NOMO-1 treated with DMSO at 0.1 percent for 48 hours (cell line): ENCODE measurements at regions not wholly inside any gene's neighbourhood (a gene's known extent, or its start where the extent isn't known, plus 50 kb on each side); places are given as distances from the start of the nearest gene placed in this dataset.

Experiments
- DNase-seq: peaks from one replicate; lab custom pipeline; 2025; ENCODE audit not compliant: unreplicated experiment; lab: John Stamatoyannopoulos, UW

GRCh38 chr6:48928937-48929336 is 534.1 kb downstream of the MMUT start:
- no peak for DNase-seq

- no peak for DNase-seq
Measured at GRCh38 chr6:48922837-48923236, 540.2 kb downstream of the MMUT start.

DNA sequence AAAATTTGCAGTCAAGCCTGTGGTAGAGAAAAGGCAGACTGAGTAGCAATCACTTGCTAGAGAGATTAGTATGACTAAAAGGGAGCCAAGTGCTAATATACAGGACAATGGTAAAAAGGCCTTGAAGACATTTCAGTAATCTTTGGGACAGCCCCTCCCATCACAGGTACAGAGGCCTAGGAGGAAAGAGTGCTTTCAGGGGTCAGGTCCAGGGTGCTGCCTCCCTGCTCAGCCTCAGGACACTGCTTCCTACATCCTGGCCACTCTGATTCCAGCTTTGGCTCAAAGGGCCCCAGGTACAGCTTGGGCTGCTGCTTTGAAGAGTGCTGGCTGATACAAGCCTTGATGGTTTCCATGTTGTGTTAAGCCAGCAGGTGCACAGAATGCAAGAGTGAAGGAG is 543.5 kb downstream of the MMUT start:
- no peak for DNase-seq

DNA sequence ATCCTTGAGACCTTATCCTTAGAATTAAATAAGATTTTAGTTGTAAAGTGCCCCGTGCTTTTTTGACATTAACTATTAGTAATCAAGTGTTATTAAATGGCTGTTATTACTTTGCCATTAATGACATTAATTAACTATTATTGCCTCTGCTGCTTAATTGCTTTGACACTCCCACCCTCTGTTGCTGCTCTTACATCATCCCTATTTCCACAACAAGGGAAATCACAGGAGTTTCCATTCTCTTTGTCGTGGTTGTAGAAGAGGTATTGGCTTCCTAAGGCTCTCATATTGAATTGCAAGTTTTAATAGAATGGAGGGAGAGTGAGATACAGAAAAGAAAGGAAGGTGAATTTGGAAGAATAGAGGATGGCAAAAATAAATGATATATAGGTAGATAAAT is 545.8 kb downstream of the MMUT start:
- no peak for DNase-seq

DNA sequence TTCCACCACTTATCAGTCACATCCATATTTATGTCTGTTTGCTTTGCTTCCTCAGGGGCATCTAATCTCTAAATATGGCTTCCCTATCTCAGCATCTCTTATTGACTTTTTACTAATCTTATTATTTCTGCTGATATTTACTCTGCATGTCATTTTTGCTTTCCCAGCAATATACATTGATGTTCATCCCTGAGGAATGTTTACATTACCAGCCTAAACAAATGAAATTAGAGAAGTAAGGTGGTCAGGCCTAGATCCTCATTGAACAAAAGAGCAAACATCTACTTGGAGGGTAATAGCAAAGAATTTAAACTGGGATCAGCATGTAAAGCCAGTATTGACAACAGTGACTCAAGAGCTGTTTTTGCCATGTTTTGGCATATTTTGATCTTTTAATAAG is 546.4 kb downstream of the MMUT start:
- no peak for DNase-seq

DNA sequence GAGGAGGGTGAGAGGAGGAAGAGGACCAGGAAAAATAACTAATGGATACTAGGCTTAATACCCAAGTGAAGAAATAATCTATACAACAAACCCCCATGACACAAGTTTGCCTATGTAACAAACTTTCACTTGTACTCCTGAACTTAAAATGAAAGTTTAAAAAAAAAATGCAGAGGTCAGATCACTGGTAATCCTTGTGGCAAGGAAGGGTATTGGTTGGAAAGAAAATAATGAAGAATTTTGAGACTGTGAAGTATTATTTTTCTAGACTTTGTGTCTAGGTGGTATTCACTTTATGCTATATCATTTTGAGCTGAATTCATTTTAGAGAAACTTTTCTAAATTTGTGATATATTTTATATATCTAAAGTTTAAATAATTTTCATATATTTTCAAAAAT is 547.5 kb downstream of the MMUT start:
- DNase-seq = no peak

GRCh38 chr6:48912503-48912902 is 550.5 kb downstream of the MMUT start:
- no peak for DNase-seq

GRCh38 chr6:48904809-48905208 is 558.2 kb downstream of the MMUT start:
- DNase-seq = no peak

DNA sequence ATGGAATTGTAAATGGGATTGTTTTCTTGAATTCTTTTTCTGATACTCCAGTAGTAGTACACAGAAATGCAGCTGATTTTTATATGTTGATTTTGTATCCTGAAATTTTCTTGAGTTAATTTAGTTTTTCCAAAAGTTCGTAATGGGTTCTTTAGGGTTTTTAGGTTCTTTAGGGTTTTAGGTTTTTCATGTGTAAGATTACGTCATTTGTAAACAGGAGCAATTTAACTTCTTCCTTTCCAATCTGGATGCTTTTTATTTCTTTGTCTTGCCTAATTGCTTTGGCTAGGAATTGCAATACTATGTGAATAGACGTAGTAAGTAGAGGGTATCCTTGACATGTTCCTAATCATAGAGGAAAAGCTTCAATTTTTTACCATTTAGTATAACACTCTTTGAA is 568.6 kb downstream of the MMUT start:
- DNase-seq = no peak

- DNase-seq = no peak
Measured at GRCh38 chr6:48893048-48893447, 570.0 kb downstream of the MMUT start.

DNA sequence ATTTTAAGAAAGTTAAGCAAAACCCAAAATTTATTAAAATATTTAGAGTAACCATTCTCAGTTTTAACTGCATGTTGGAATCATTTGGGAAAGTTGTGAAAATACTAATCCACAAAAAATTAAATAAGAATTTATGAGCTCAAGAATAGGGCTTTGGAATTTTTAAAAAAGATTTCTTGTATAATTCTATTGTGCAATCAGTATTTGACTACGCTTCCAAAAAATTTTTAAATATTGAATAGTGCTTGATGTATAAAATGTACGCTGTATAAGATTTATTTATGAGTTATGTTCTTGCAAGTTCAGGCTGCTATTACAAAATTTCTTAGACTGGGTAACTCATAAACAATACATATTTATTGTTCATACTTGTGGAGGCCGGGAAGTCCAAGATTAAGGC is 571.7 kb downstream of the MMUT start:
- DNase-seq = no peak

DNA sequence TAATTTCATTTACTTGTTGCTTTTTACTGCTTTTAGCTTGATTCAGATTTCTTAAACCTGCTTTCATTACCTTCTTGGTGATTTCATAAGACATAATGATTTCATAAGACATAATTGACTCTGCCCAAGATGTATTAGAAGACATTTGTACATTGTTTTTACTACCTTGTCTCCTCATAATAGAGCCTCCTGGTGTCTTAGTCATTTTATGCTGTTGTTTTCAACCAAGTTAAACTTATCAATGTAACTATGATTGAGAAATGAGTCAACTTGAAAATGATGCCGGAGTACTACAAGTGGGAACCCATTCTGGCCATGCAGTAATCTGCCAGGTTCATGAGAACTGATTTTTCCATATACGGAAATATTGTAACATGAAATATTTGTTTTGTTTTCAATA is 573.6 kb downstream of the MMUT start:
- DNase-seq = no peak

DNA sequence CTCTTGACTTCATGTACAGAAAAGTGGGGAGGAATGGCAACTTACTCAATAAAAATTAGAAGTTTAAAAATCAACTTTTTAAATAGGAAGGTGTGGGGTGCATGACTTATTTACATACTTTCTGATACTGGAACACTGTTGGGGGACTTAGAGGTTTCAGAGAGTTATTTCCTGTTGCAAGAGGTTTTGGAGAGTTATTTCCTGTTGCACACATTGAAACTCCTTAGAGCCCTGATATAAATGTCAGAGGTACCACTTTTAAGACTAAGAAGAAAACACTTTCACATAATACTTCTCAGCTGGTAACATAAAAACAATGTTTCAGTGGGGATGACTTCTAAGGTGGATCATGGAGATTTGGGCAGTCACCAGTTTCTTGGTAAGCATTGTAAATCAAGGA is 579.9 kb downstream of the MMUT start:
- no peak for DNase-seq

DNA sequence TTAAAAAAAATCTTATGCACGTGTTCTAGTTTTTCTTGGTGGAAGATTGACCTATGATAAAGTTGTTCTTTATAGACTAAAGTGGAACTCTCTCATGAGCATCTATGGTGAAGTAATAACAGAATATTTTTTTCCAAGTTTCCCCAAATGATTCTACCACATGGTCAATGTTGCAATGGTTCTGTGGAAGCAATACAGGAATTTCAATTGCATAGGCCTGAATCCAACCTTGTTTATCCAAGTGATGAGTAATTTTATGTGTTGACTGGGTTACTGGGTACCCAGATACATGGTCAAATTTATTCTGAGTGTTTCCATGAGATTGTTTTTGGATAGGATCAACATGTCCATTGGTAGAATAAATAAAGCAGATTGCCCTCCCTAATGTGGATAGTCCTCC is 581.5 kb downstream of the MMUT start:
- no peak for DNase-seq

- DNase-seq = no peak
Measured at GRCh38 chr6:48869595-48869994, 593.5 kb downstream of the MMUT start.

- no peak for DNase-seq
Measured at GRCh38 chr6:48866682-48867081, 596.4 kb downstream of the MMUT start.

DNA sequence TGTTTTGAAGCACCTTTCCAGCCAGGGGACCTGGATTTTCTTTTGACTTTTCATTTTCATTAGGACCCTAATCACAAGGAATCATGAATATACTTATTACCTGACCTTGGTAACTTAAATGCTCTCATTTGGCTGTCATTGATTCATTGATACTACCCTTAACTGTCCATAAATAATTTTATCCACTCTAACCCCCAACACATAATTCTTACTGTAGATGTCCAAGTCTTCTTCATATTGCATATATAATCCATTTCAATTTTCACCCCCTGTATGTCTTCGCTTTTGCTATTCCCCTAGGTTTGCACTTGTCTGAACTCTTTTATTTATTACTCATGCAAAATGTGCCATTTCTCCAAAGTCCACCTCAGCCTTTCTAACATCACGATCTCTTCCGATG is 602.9 kb downstream of the MMUT start:
- DNase-seq = no peak

GRCh38 chr6:48859562-48860123 is 603.4 kb downstream of the MMUT start:
- no peak for DNase-seq

- DNase-seq = no peak
Measured at GRCh38 chr6:48845219-48845618, 617.8 kb downstream of the MMUT start.

DNA sequence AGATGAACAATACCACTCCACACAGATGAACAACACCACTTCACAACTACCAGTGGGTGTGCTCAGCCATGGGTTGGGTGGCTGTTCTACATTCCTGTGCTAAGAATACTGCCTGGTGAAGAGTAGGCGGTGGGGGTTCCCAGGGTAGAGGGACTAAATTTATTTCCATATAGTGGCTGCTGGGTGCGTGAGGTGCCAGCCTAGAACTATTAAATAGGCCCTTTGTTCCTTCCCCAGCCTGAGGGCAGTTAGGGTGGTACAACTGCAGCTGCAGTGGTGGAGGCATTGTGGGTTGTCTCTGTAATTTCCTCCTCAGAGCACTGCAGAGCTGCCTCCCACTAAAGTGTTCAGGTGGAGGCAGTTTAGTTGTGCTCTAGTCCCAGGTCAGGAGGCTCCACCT is 618.4 kb downstream of the MMUT start:
- no peak for DNase-seq

DNA sequence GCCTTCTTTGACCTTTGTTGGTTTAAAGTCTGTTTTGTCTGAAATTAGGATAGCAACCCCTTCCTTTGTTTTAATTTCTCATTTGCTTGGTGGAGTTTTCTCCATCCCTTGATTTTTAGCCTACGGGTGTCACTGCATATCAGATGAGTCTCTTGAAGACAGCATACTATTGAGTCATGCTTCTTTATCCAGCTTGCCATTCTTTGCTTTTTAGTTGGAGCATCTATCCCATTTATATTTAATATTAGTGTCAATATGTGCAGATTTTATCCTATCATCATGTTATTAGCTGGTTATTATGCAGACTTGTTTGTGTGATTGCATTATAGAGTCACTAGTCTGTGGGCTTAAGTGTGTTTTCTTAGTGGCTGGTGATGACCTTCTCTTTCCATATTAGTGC is 622.2 kb downstream of the MMUT start:
- no peak for DNase-seq

- no peak for DNase-seq
Measured at GRCh38 chr6:48839206-48839605, 623.8 kb downstream of the MMUT start.

DNA sequence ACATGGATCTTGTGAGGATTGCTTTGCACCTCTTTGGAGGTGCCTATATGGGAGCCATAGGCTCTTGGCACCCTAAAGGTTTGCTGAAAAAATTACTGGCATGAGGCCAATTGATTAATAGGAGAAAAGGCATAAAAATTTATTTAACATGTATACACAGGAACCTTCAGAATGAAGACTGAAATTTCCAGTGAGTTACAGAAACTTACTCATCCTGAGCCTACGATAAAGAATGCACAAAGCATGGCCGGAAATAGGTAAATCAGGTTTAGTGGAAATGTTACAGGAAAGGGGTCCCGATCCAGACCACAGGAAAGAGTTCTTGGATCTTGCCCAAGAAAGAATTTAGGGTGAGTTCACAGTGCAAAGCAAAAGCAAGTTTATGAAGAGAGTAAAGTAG is 625.3 kb downstream of the MMUT start:
- DNase-seq = no peak

DNA sequence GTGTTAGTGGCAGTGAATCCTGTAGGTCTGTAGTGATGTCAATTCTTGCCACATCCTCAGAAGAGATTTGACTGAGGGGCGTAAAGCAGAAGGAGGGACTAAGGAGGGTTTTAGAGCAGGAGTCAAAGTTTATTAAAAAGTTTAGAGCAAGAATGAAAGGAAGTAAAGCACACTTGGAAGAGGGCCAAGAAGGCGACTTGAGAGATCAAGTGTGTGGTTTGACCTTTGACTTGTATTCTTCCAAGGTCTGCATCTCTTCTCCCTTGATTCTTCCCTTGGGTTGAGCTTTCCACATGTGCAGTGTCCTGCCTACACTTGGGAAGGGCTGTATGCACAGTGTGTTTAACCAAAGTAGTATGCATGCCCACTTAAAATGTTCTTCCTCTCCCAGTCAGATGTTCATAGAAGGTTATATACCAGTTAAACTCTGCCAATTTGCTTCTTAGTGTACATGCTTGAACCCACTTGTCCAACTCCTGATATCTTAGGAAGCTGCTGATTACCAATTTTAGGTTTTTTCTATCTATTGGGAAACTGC is 627.6 kb downstream of the MMUT start:
- DNase-seq = peak; percentile 76
